GM18873 (cell line): ENCODE measurements at regions not wholly inside any gene's neighbourhood (a gene's known extent, or its start where the extent isn't known, plus 50 kb on each side); places are given as distances from the start of the nearest gene placed in this dataset.

ENCODE experiments used
- ATAC-seq: cut with Tn5 transposase; IDR thresholded peaks from one replicate; pipeline ENCODE4 v1.9.1; 2021; ENCODE audit warnings: mild to moderate bottlenecking, moderate library complexity, moderate number of reproducible peaks; ENCODE audit not compliant: unreplicated experiment, low FRiP score

DNA sequence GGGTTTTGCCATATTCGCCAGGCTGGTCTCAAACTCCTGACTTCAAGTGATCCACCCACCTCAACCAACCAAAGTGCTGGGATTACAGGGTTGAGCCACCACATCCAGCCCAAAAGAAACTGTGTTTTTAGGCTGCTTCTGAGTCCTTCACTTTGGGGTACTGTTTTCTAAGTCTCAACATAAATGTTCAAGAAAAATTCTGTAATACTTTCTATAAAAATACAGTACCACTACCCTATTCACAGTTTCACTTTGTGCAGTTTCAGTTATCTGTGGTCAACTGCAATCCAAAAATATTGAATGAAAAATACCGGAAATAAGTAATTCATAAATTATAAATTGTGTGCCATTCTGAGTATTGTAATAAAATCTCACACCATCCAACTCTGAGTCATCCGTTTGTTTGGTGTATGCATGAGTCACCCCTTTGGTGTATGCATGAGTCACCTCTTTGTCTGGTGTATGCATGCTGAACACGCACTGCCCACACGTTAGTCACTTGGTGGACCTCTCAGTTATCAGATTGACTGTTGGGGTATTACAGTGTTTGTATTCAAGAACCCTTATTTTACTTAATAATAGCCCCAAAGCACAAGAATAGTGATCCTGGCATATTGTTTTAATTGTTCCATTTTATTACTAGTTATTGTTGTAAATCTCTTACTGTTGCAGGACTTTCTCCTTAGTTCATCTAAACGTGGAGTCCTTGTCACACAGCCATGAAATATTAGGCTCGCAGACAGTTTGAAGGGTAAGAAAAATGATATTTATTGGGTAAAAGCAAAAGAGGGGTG is 190.2 kb downstream of the FSCB start:
- ATAC-seq, result peak; percentile 96

DNA sequence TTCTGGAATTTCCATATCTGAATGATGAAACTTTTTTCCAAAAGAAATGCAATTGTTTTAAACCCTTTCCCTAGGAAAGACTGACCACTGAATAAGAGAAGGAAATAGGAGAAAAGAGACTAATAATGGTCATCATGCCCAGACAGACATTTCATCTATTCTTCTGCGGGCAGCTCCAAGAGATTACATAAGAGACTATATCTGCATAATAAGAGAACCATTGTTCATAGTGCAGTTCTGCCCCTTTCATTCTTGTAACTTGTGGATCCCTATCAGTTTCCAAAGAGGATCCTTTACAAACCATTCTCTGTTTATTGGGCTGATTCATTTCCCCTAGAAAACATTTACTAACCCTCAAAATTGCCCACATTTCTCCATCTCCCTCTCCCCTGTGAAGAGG is 197.8 kb downstream of the FSCB start:
- no peak for ATAC-seq

DNA sequence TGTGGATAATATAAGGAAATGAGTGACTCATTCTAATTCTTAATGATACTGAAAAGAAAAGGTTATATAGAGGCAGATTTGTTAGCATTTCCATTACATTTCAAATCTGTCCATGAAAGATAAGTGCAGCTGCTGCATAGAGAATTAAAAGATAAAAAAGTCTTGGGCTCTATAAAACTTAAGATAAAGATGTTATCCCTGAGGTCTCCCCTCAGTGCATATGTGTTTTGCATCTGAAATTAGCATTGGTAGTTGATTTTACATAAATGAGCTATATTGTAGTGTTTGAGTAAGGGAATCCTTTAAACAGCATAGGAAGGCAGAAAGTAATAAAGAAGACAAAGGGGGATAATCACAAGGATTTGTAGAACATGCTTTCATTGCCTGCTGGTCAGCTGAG is 206.2 kb downstream of the FSCB start:
- no peak for ATAC-seq

DNA sequence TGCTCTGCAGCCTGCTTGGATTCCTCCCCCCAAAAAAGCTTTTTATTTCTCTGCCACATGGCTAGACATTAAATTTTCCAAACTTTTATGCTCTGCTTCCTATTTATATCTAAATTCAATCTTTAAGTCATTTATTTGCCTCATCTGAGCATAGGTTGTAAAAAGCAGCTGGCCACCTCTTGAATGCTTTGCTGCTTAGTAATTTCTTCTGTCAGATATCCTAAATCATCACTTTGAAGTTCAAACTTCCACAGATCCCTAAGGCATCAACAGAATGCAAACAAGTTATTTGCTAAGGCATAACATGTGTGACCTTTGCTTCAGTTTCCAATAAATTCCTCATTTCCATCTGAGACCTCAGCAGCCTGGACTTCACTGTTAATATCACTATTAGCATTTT is 209.6 kb downstream of the FSCB start:
- ATAC-seq, result no peak

DNA sequence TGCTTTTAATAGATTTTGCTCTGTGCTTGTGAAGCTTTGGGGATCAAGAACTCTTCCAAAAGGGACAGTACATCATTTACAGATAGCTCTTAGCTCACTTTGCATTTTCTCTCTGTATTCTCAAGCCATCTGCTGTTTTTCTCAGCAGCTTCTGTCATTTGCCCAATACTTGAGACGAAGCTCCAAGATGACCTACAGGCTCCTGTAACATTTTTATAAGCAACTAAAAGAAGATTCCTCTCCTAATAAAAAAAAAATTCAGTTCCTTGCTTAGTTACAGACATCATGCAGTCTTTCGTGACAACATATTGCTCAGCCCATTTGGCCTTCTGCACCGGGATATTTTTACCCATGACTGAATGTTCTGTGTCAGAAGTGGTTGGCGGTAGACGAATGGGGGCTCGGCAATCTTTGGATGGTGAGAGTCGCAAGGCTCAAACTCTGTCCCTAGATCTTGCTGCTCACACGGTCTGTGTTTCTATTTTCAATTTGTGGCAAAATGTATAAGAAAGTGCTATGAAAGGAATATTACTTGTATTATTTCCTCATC is 215.6 kb downstream of the FSCB start:
- no peak for ATAC-seq

DNA sequence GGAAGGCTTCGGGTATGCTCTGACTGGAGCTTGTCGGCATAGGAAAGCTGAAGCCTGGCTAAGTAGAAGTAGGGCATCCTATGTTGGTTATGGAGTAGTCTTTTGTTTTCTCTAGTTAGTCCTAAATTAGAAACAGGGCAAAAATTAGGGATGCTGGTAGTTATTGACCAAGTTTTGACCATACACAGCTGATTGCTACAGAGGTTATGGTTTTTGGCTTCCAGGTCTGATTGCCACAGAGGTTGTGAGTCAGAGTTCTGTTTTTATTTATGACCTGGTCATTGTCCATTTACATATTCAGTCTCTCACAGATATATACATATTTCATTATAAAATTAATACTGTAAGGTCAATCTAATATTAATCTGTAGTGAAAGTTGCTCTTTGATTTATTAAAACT is 219.2 kb downstream of the FSCB start:
- ATAC-seq, result no peak

DNA sequence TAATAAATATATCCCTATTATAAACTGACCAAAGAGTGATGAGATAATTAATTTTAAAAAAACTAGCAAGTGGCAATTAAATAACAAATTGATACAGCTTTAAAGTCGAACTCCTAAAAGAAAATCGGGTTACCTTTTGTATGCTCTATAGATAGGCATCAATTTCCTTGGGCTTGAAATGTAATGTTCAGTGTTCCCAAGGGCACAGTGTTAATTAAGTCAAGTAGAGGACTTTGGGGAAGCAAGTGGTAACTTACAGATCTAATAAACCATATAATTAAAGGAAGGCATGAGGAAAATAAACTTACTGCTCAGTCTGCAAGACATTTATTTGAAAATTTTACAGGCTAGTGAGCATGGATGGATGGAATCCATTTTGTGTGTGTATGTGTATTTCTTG is 220.9 kb downstream of the FSCB start:
- ATAC-seq, result no peak

DNA sequence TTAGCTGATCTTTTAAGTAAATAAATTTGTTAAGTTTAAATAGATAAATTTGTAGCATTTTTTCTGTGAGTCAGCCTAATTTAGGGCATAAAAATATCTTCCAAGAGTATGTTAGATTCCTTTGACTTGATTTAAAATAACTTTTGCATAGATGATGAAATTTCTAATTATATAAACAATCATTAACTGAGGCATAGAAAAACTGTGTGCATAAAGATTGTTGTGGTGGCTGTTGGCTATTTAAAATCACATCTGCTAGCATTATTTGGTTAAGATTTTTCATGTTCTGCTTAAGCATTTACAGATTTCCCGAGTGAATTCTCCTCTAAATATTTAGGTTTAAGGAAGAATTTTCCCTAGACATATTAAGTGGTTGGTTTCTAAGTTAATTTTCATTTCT is 223.2 kb downstream of the FSCB start:
- no peak for ATAC-seq

DNA sequence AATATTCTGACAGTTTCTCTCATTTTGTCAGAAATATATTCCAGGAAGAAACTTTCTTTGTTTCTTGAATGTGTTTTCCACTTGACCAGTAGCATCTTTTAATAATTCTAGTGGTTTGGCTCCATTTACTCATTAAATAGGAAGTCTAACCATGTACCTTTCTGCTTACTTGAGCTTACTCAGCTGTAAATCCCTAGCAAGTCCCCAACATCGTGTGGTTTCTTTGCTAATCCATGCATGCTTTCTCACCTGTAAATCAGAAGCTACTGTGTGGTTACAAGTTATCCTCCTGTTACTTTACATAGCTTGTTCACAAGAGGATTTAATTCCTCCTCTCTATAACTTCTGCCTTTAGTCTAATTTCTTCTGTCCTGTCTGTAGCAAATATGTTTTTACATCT is 227.7 kb downstream of the FSCB start:
- ATAC-seq, result no peak

DNA sequence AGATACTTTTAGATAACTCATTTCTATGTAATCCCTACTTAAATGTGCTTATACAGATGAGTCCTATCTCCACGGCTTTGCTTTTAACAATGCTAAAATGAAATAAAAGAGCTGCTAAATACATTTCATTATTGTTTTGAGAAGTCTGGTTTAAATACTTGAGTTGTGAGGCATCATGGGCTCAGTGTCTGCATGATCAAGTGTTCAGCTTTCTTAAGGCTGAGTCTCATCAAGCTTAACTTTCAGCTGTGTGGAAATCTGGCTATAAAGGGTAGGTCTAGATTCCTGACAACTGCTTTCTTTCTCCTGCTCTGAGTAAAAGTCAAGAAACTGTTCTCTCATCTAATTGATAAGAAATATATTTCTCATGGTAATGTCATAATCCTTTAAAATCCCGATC is 235.4 kb downstream of the FSCB start:
- no peak for ATAC-seq

DNA sequence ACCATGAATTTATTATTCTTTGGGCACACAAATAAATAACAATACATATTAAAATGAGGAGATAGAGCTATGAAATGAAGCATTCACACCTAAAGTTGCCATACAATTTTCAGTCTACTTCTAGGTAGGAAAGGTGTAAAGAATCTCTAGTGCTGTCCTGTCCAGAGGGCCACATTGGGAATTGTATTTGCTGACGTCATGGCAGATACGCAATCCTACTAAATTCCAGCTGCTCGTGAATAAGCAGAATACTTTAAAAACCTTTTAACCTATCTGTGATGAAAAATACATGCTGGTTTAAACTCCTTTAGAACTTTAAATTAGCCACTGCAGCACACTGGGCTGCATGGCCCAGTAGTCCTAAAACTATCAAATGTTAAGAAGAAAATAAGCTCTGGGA is 236.1 kb downstream of the FSCB start:
- ATAC-seq, result no peak

DNA sequence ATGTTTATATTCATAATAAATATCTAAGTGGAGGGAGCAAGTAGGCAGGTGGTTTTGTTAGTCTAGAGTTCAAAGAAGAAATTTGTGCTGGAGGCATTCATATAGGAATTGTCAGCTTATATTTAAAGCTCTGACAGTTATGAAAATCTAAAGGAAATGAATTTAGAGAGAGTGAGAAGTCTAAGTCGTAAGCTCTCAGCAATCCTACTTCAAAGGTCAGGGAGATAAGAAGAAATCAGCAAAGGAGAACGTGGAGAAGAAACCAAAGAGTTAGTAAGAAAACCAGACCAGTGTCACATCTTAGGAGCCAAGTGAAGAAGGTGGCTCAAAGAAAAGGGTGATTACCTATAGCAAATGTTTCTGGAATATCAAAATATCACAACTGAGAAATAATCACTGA is 241.8 kb downstream of the FSCB start:
- ATAC-seq, result no peak

DNA sequence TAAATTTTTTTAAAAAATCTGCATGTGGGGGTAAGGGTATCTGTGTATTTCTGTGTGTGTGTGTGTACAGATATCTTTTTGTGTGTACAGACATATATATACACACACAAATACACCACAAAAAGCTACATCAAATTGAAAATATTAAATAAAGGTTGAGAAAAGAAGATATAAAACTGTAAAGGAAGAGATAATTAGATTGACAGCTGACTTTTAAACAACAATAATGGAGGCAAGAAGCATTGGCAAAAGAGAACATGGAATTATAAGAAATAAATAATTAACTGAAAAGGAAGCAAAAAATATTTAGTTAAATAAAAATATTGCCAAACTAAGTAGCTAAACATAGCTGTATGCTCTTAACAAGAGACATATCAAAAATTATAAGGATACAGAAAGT is 291.4 kb downstream of the FSCB start:
- ATAC-seq, result no peak

DNA sequence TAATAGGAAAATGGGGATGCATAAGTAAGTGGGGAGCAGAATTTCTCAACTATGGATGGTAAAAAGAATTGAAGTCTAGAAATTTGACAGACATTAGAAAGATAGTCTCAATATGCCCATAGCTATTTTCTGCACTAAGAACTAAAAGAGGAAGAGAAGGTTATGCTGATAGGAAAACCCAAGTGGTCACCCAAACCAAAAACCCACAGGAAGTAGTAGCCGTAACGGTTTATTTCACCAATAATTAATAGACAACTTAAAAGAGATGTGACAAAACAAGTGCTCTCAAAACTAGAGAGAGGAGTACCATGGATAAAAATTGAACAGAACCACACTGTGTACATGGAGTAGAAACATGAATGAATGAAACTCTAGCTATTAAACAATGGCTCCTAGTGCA is 295.4 kb downstream of the FSCB start:
- no peak for ATAC-seq

DNA sequence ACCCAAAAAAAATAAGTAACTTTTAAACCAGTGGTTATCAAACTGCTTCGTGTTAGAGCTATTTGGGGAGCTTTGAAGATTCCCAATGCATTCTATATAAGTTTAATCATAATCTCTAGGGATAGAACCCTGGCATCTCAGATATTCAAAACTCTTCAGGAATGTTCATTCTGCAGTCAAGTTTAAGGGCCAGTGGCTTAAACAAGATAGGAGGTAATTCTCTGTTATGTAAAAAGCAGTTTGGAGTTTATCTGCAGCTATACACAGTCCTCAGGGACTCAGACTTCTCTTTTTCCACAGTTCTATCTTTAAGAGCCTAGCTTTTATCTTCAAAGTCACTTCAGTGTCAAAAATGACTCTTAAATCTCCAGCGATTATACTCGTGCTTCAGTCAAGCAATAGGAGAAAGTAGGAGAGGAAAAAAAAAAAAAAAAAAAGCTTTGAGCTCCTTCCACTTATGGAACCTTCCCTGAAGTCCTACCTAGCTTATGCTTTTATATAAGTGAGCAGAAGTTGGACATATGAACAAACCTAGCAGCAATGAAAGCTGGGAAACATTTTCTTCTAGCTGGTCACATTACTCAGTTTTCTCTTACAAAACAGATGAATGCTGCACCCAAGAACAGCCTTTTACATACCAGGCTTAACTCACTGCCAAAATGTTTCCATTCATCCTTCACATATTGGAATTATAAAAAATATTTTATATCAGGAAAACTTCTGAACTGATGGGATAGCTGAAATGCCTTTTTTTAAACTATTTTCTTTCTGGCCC is 302.8 kb downstream of the FSCB start:
- ATAC-seq, result no peak

DNA sequence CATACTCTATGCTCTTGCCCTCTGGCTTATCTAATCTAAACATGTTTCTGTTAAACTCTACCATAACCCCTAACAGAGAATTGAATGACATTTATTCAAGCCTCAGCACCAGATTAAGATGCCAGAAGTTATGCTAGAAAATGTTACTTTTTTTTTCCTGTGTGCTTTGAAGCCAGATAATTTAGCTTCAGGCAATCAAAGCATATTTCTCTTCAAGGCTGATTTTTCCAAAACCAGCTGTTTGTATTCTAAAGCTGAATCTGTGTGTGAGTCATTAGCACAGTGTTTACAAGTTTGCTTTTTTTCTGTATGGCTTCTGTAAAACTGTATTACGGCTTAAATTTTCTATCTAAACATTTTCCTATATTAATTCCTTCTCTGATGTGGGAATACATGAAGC is 326.1 kb downstream of the FSCB start:
- no peak for ATAC-seq

DNA sequence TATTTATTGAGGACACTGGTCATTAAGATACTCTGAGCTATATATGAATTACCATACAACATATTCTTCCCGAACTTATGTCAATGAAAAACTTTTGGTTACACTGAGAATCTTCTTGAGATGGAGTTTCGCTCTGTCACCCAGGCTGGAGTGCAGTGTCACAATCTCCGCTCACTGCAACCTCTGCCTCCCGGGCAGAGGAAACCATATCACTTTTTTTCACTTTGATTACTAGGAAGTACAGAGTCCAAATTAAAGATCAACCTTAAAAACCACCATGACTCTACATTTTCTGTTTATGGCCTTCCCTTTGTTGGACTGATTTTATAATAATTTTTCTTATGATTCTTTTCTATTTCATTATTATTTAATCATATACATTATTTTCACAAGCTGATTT is 336.5 kb downstream of the FSCB start:
- no peak for ATAC-seq

DNA sequence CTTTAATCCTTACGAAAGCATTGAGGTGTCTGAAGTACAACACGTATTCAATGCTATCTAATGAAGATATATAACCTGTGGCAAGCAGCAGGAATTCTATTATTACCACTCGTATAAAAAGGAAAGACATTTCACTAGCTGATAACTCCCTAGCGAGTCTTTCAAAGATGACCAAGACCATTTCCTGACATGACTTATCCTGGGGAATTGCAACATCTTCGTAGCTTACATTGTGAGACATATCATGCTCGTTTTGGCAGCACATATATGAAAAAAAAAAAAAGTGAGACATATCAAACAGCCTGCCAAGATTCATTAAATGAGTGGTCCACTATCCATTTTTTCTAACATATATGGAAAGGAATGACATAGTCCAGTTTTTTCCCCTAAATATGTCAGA is 337.0 kb downstream of the FSCB start:
- ATAC-seq, result no peak

DNA sequence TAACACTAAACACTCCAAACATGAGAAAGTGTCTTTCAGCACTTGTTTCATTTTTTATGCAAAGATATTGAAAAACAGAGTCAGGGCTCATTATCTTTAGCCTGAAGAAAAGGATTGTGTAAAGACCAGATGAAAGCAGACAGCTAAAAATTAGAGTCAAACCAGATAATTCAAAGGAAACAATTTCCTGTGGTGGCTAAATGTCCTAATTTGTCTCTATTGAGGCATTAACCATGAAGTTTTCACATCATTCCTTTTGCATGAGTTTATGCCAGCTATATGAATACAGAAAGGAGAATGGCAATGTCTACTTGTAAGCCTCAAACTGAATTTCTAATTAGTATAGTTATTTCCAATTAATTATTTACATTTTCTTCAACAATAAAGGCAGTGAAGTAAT is 338.5 kb downstream of the FSCB start:
- no peak for ATAC-seq

DNA sequence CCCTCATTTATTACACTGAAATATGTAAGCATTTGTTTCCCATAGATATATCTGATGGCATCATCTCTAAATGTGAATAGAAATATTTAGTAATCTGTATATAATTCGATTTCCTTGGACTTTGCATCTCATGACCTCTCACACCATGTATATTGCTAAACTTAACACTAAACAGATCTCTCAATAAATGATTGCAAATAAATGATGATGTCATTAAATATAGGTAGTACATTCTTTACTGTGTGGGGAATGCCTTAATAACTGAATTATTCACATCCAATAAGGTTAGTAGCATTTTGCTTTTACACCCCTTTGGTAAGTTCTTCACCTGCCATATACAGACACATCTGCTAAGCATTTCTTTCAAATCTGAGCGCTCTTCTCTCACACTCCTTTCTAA is 340.5 kb downstream of the FSCB start:
- no peak for ATAC-seq

DNA sequence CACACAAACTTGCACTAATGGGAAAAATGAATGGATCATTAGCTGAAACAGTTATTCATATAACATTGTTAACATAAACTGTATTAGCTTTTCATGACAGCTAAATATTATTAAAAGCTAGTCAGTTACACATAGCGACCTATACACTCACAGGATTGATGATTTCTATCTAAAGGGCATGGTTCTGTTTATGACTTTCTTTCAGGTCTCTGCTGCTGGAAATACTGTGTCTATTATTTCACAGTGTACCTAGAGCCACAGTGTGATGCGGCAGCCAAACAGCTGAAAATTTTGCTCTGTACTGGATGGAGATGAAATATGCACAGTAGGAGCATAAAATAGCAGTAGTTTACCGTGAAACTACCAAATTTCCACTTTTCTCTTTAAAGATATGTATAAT is 341.1 kb downstream of the FSCB start:
- ATAC-seq, result no peak

DNA sequence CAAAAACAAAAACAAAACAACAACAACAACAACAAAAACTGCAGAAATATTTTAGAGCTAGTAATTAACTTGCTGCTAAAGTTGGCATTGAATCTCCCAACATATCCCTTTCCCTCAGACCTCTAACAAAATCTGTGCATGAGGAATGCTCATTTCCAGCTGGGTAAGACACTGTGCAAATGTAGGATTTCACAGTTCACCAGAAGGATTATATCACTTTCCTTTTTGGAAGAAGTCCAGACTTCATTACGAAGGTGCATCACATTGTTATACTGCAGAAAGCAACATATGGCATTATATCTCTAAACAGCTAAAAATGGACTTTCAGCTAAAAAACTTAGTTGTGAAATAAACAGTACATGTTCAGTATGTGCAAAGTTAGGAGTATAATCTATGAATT is 341.8 kb downstream of the FSCB start:
- no peak for ATAC-seq
